Motor neuron (in vitro differentiated cells): ENCODE measurements at regions not wholly inside any gene's neighbourhood (a gene's known extent, or its start where the extent isn't known, plus 50 kb on each side); places are given as distances from the start of the nearest gene placed in this dataset.
A peak's percentile ranks its signal among the peaks of the same experiment; 100 is the strongest.

ENCODE experiments used
- ATAC-seq, 8 experiments: fragments of 200-7000 bp; cut with Tn5 transposase; replicated peaks in 6 of 8; 2 replicates each; pipeline ENCODE4 v1.8.0; 2021; ENCODE audit warnings: mild to moderate bottlenecking in 8 of 8, moderate library complexity in 8 of 8
- H3K27ac ChIP-seq, 2 donors: fragments of 250-450 bp; sonication (Bioruptor Pico); 2 replicates each; pipeline ENCODE4 v1.9.0; 2021; ENCODE audit warnings: antibody characterized with exemption in 2 of 2, mild to moderate bottlenecking in 2 of 2, moderate library complexity in 1 of 2
- H3K4me1 ChIP-seq, 2 donors: fragments of 250-450 bp; sonication (Bioruptor Pico); replicated peaks in 1 of 2; 2 replicates each; pipeline ENCODE4 v1.6.1; 2021; ENCODE audit warnings: antibody characterized with exemption in 2 of 2, mild to moderate bottlenecking in 2 of 2, moderate library complexity in 1 of 2
- H3K4me3 ChIP-seq, 5 donors: fragments of 250-450 bp; sonication (Bioruptor Pico); 2 replicates each; pipeline ENCODE4 v1.9.0; 2021; ENCODE audit warnings: antibody characterized with exemption in 5 of 5, mild to moderate bottlenecking in 5 of 5, moderate library complexity in 4 of 5
- WGBS, 10 experiments: fragments of 450-650 bp; shearing (Covaris generic); methylation state at CpG; one replicate each; pipeline ENCODE4 v1.0.0; 2022; 5-methylcytosine and 5-hydroxymethylcytosine counted together
- in situ Hi-C, 9 experiments: fragments of 400-800 bp; cut with MboI; loops; one replicate each; pipeline ENCODE4 v1.15.0; 2021; ENCODE audit warnings: low sequenced_read_pairs in 9 of 9, low pct_unique_long_range_greater_than_20kb in 2 of 9; ENCODE audit not compliant: unreplicated experiment in 9 of 9

GRCh38 chr20:54272901-54273488, 65.1 kb downstream of the PFDN4 start:
- WGBS, 10 experiments = 38 to 86% (median 75%) methylated on average over 1 to 4 of the region's 4 CpGs; no CpG with 5 or more reads in 3 of the 10 experiments
- in situ Hi-C loops = no loop called here
- H3K4me3 ChIP-seq = no peak overlapping the region
- peaks cover 0 to 19% of the 10 kb centered on the region in 2 donors for H3K4me1 ChIP-seq
- no peak for ATAC-seq
- H3K27ac ChIP-seq = no peak overlapping the region

- ATAC-seq = peak in 2 of 8 experiments; percentile 38 to 55
- no peak overlapping the region for H3K27ac ChIP-seq
- in situ Hi-C loops = no loop called here
- no peak overlapping the region for H3K4me3 ChIP-seq
- H3K4me1 ChIP-seq = peaks cover 0 to 14% of the 10 kb centered on the region in 2 donors
- WGBS, 10 experiments = 27 to 100% (median 72%) methylated on average over 1 to 4 of the region's 4 CpGs
Observed at GRCh38 chr20:54275359-54276111, 67.6 kb downstream of the PFDN4 start.

GRCh38 chr20:54276577-54277169, 68.8 kb downstream of the PFDN4 start:
- Histone ChIP-seq H3K27ac (no peak overlapping the region), H3K4me1 (peaks cover 0 to 10% of the 10 kb centered on the region in 2 donors), H3K4me3 (no peak overlapping the region)
- no peak for ATAC-seq
- 62 to 100% (median 86%) methylated on average over 2 to 4 of the region's 4 CpGs; no CpG with 5 or more reads in 1 of the 10 experiments for WGBS, 10 experiments
- in situ Hi-C loops = no loop called here

- in situ Hi-C loops = no loop called here
- peak in 3 of 8 experiments; percentile 46 to 97 (median 51) for ATAC-seq
- H3K4me1 ChIP-seq = peaks cover 0 to 13% of the 10 kb centered on the region in 2 donors
- no peak overlapping the region for H3K27ac ChIP-seq
- WGBS, 10 experiments = 0 to 100% (median 78%) methylated on average over 1 to 4 of the region's 4 CpGs
- H3K4me3 ChIP-seq = no peak overlapping the region
Observed at GRCh38 chr20:54278262-54278661, 70.4 kb downstream of the PFDN4 start.

GRCh38 chr20:54282625-54283024, 74.7 kb downstream of the PFDN4 start:
- Histone ChIP-seq H3K4me1 (peaks cover 0 to 7% of the 10 kb centered on the region in 2 donors), H3K4me3 (no peak overlapping the region), H3K27ac (no peak overlapping the region)
- 70 to 100% (median 87%) methylated on average over 1 to 5 of the region's 5 CpGs; no CpG with 5 or more reads in 1 of the 10 experiments for WGBS, 10 experiments
- in situ Hi-C loops = no loop called here
- no peak for ATAC-seq

- no peak overlapping the region for H3K27ac ChIP-seq
- H3K4me1 ChIP-seq = peaks cover 0 to 5% of the 10 kb centered on the region in 2 donors
- 80 to 100% (median 88%) methylated on average over 1 to 2 of the region's 2 CpGs; no CpG with 5 or more reads in 5 of the 10 experiments for whole genome bisulfite sequencing, 10 experiments
- ATAC-seq = no peak
- in situ Hi-C loops = no loop called here
- H3K4me3 ChIP-seq = no peak overlapping the region
Observed at GRCh38 chr20:54283253-54283652, 75.4 kb downstream of the PFDN4 start.

- WGBS, 10 experiments = 22 to 100% (median 80%) methylated on average over 1 to 5 of the region's 5 CpGs
Observed at GRCh38 chr20:54284928-54285704, 77.2 kb downstream of the PFDN4 start.

GRCh38 chr20:54290636-54291035, 82.7 kb downstream of the PFDN4 start:
- WGBS, 10 experiments = 40 to 93% (median 71%) methylated on average over 1 to 6 of the region's 6 CpGs
- in situ Hi-C loops = no loop called here
- no peak overlapping the region for H3K4me3 ChIP-seq
- peaks cover 0 to 11% of the 10 kb centered on the region in 2 donors for H3K4me1 ChIP-seq
- no peak overlapping the region for H3K27ac ChIP-seq
- ATAC-seq = no peak

More at GRCh38 chr20:54284928-54285704, 77.2 kb downstream of the PFDN4 start:
- in situ Hi-C loops = no loop called here
- no peak for ATAC-seq
- H3K4me1 ChIP-seq = peaks cover 0 to 3% of the 10 kb centered on the region in 2 donors
- no peak overlapping the region for H3K4me3 ChIP-seq
- H3K27ac ChIP-seq = no peak overlapping the region

- WGBS, 10 experiments = 30 to 100% (median 62%) methylated on average over 1 to 3 of the region's 3 CpGs
- in situ Hi-C loops = no loop called here
- ATAC-seq = peak in 6 of 8 experiments; percentile 22 to 71 (median 46)
- Histone ChIP-seq H3K27ac (no peak overlapping the region), H3K4me3 (no peak overlapping the region), H3K4me1 (peaks cover 0 to 11% of the 10 kb centered on the region in 2 donors)
Observed at GRCh38 chr20:54291339-54292010, 83.6 kb downstream of the PFDN4 start.

GRCh38 chr20:54292185-54292584, 84.3 kb downstream of the PFDN4 start:
- 21 to 74% (median 56%) methylated on average over 1 to 3 of the region's 3 CpGs; no CpG with 5 or more reads in 2 of the 10 experiments for WGBS, 10 experiments
- peak in 6 of 8 experiments; percentile 55 to 91 (median 63) for ATAC-seq
- no peak overlapping the region for H3K27ac ChIP-seq
- peaks cover 0 to 11% of the 10 kb centered on the region in 2 donors for H3K4me1 ChIP-seq
- in situ Hi-C loops = no loop called here
- no peak overlapping the region for H3K4me3 ChIP-seq

GRCh38 chr20:54293526-54293925, 85.6 kb downstream of the PFDN4 start:
- H3K4me3 ChIP-seq = no peak overlapping the region
- in situ Hi-C loops = no loop called here
- ATAC-seq = no peak
- H3K4me1 ChIP-seq = peaks cover 0 to 19% of the 10 kb centered on the region in 2 donors
- WGBS, 10 experiments = 0 to 100% (median 64%) methylated on average over 1 to 2 of the region's 2 CpGs; no CpG with 5 or more reads in 2 of the 10 experiments
- H3K27ac ChIP-seq = no peak overlapping the region

- in situ Hi-C loops = no loop called here
- no peak overlapping the region for H3K27ac ChIP-seq
- no peak for ATAC-seq
- WGBS, 10 experiments = 8 to 100% (median 75%) methylated on average over 1 to 2 of the region's 2 CpGs
- H3K4me3 ChIP-seq = no peak overlapping the region
- H3K4me1 ChIP-seq = peaks cover 0 to 19% of the 10 kb centered on the region in 2 donors
Observed at GRCh38 chr20:54294094-54294493, 86.2 kb downstream of the PFDN4 start.
